HEK293 (cell line): ENCODE measurements at regions not wholly inside any gene's neighbourhood (a gene's known extent, or its start where the extent isn't known, plus 50 kb on each side); places are given as distances from the start of the nearest gene placed in this dataset.

Experiments used
- CTCF ChIA-PET: fragments of 350-600 bp; formaldehyde crosslinking; extraction: SDS; loops from one replicate; lab custom pipeline; 2021; ENCODE audit warnings: antibody characterized with exemption; lab: Yijun Ruan, JAX
- POLR2A ChIA-PET: fragments of 300-600 bp; formaldehyde crosslinking; extraction: SDS; loops from one replicate; lab custom pipeline; 2020; ENCODE audit warnings: antibody characterized with exemption, inconsistent platforms; lab: Yijun Ruan, JAX
- H3K27ac ChIP-seq: fragments of 200-500 bp; sonication (Bioruptor generic); 2 replicates; pipeline ENCODE4 v1.5.1; 2014; ENCODE audit warnings: low read depth, low read length, control low read depth, inconsistent platforms; ENCODE audit errors: extremely low read depth
- H3K36me3 ChIP-seq, 2 experiments: fragments of 200-500 bp in 1 of 2; sonication (Bioruptor generic) in 1 of 2; 1 replicate in 1 of 2; 2 replicates in 1 of 2; pipeline ENCODE4 v1.5.1; 2014 to 2017; ENCODE audit warnings: inconsistent platforms in 2 of 2, low read length in 2 of 2; ENCODE audit not compliant: control insufficient read depth in 2 of 2, insufficient read depth in 1 of 2
- H3K4me1 ChIP-seq: fragments of 200-500 bp; sonication (Bioruptor generic); 2 replicates; pipeline ENCODE4 v1.5.1; 2014; ENCODE audit warnings: mild to moderate bottlenecking, low read length, inconsistent platforms; ENCODE audit not compliant: control insufficient read depth, insufficient read depth
- H3K4me3 ChIP-seq: 2 replicates; pipeline ENCODE4 v1.5.1; 2011; ENCODE audit warnings: low read depth, mild to moderate bottlenecking, control low read depth, low read length, moderate library complexity
- H3K9me3 ChIP-seq: fragments of 200-500 bp; sonication (Bioruptor generic); 2 replicates; pipeline ENCODE4 v1.5.1; 2014; ENCODE audit warnings: low read depth, low read length, inconsistent platforms; ENCODE audit not compliant: control insufficient read depth, insufficient read depth
- GLI2 ChIP-seq: fragments of 450-650 bp; formaldehyde crosslinking; IDR thresholded peaks from 2 replicates; pipeline ENCODE4; 2017; ENCODE audit warnings: missing biosample characterization, missing genetic modification characterization, low read depth, borderline replicate concordance
- GLIS1 ChIP-seq: fragments of 450-650 bp; formaldehyde crosslinking; IDR thresholded peaks from 2 replicates; pipeline ENCODE4 v1.5.1; 2016; ENCODE audit warnings: missing biosample characterization, missing genetic modification characterization
- HOXD13 ChIP-seq: sonication (generic); formaldehyde crosslinking; IDR thresholded peaks from 2 replicates; pipeline ENCODE4 v1.8.0; 2022; ENCODE audit warnings: missing genetic modification reagents, borderline replicate concordance
- KLF7 ChIP-seq: fragments of 450-650 bp; formaldehyde crosslinking; IDR thresholded peaks from 2 replicates; pipeline ENCODE4 v1.5.1; 2016; ENCODE audit warnings: missing biosample characterization, missing genetic modification characterization, borderline replicate concordance
- KLF9 ChIP-seq: fragments of 450-650 bp; formaldehyde crosslinking; IDR thresholded peaks from 2 replicates; pipeline ENCODE4 v1.5.1; 2016; ENCODE audit warnings: missing biosample characterization, missing genetic modification characterization, low read depth
- ZFP41 ChIP-seq: fragments of 450-650 bp; formaldehyde crosslinking; IDR thresholded peaks from 2 replicates; pipeline ENCODE4 v1.5.1; 2016; ENCODE audit warnings: missing biosample characterization, missing genetic modification characterization, borderline replicate concordance
- ZNF169 ChIP-seq: fragments of 450-650 bp; formaldehyde crosslinking; IDR thresholded peaks from 2 replicates; pipeline ENCODE4 v1.5.1; 2016; ENCODE audit warnings: missing biosample characterization, missing genetic modification characterization
- ZNF2 ChIP-seq: fragments of 450-650 bp; formaldehyde crosslinking; IDR thresholded peaks from 2 replicates; pipeline ENCODE4 v1.5.1; 2016; ENCODE audit warnings: missing biosample characterization, missing genetic modification characterization
- ZNF274 ChIP-seq, 2 experiments: fragments of 200-500 bp in 1 of 2; fragments of 450-650 bp in 1 of 2; sonication (Bioruptor generic) in 1 of 2; formaldehyde crosslinking in 1 of 2; IDR thresholded peaks; 2 replicates each; pipeline versions ENCODE4 v1.5.1 to v1.6.1; 2014 to 2016; ENCODE audit warnings: borderline replicate concordance in 1 of 2, inconsistent platforms in 1 of 2, low read length in 1 of 2, missing biosample characterization in 1 of 2, missing genetic modification characterization in 1 of 2
- ZNF37A ChIP-seq: fragments of 450-650 bp; IDR thresholded peaks from 2 replicates; pipeline ENCODE4 v1.5.1; 2018; ENCODE audit warnings: missing biosample characterization, missing genetic modification characterization
- ZNF394 ChIP-seq: fragments of 450-650 bp; formaldehyde crosslinking; IDR thresholded peaks from 2 replicates; pipeline ENCODE4 v1.5.1; 2016; ENCODE audit warnings: missing biosample characterization, missing genetic modification characterization, mild to moderate bottlenecking, moderate library complexity, borderline replicate concordance
- ZNF510 ChIP-seq: fragments of 450-650 bp; formaldehyde crosslinking; IDR thresholded peaks from 2 replicates; pipeline ENCODE4 v1.5.1; 2018; ENCODE audit warnings: mild to moderate bottlenecking, missing genetic modification characterization, missing biosample characterization; ENCODE audit not compliant: insufficient replicate concordance
- ZNF529 ChIP-seq: fragments of 450-650 bp; formaldehyde crosslinking; IDR thresholded peaks from 2 replicates; pipeline ENCODE4 v1.5.1; 2017; ENCODE audit warnings: missing genetic modification characterization, missing biosample characterization; ENCODE audit not compliant: insufficient replicate concordance
- ZNF560 ChIP-seq: fragments of 450-650 bp; formaldehyde crosslinking; IDR thresholded peaks from 2 replicates; pipeline ENCODE4 v1.5.1; 2017; ENCODE audit warnings: missing biosample characterization, missing genetic modification characterization, borderline replicate concordance
- ZNF571 ChIP-seq: fragments of 450-650 bp; formaldehyde crosslinking; IDR thresholded peaks from 2 replicates; pipeline ENCODE4 v1.5.0; 2017; ENCODE audit warnings: missing biosample characterization, missing genetic modification characterization
- ZNF596 ChIP-seq: fragments of 450-650 bp; IDR thresholded peaks from 2 replicates; pipeline ENCODE4 v1.5.0; 2018; ENCODE audit warnings: missing biosample characterization, mild to moderate bottlenecking, missing genetic modification characterization, moderate library complexity
- ZNF600 ChIP-seq: fragments of 450-650 bp; formaldehyde crosslinking; IDR thresholded peaks from 2 replicates; pipeline ENCODE4 v1.5.1; 2016; ENCODE audit warnings: missing biosample characterization, missing genetic modification characterization
- ZNF76 ChIP-seq: fragments of 450-650 bp; formaldehyde crosslinking; IDR thresholded peaks from 2 replicates; pipeline ENCODE4; 2016; ENCODE audit warnings: low read depth, missing biosample characterization, missing genetic modification characterization, borderline replicate concordance
- ZNF776 ChIP-seq: fragments of 450-650 bp; formaldehyde crosslinking; IDR thresholded peaks from 2 replicates; pipeline ENCODE4 v1.5.0; 2017; ENCODE audit warnings: missing biosample characterization, missing genetic modification characterization, borderline replicate concordance
- ZNF785 ChIP-seq: fragments of 450-650 bp; formaldehyde crosslinking; IDR thresholded peaks from 2 replicates; pipeline ENCODE4 v1.5.1; 2016; ENCODE audit warnings: missing biosample characterization, missing genetic modification characterization
- TF ChIP-seq, protein P1 (sequence below): IDR thresholded peaks from 2 replicates; pipeline ENCODE4 v1.6.1; 2011; ENCODE audit warnings: mild to moderate bottlenecking, low read depth, low read length, borderline replicate concordance
- TF ChIP-seq, protein P2 (sequence below): fragments of 450-650 bp; formaldehyde crosslinking; IDR thresholded peaks from 2 replicates; pipeline ENCODE4 v1.5.1; 2016; ENCODE audit warnings: missing biosample characterization, missing genetic modification characterization
- TF ChIP-seq, protein P3 (sequence below): fragments of 450-650 bp; formaldehyde crosslinking; IDR thresholded peaks from 2 replicates; pipeline ENCODE4 v1.5.1; 2016; ENCODE audit warnings: missing biosample characterization, missing genetic modification characterization
- TF ChIP-seq, protein P4 (sequence below): fragments of 450-650 bp; formaldehyde crosslinking; IDR thresholded peaks from 2 replicates; pipeline ENCODE4 v1.5.1; 2016; ENCODE audit warnings: missing biosample characterization, missing genetic modification characterization

DNA sequence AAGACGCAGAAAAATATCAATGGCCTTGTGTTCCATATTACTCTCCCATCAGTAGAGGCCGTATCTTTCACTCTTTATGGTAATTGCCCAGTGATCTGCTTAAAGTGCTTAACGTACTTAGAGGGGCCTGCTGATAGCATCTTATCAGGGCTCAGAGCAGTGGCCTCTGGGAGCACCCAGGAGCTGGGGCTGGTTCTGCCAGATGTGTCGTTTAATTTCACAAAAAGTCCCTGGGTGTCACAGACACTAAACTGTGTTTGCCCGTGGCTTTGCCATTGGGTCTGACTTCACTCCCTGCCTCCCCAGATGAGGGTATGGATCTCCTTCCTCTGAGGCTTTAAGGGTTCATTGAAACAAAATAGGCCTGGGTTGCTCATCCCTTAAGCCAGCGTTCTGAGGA is 435.3 kb downstream of the GATA3 start:
- no peak overlapping the region for H3K4me3 ChIP-seq
- ChIA-PET CTCF (interaction anchor here (0.6 kb wide), 1 partner anchor 632 kb away, joined by 3 read pairs; no protein-coding TSS in a partner anchor), POLR2A (no interaction called here)
- H3K27ac ChIP-seq, result no peak overlapping the region
- TF ChIP-seq ZNF571, result no peak
- no peak for TF ChIP-seq ZNF37A (tag by site-specific recombination)
- TF ChIP-seq, protein P1, sequence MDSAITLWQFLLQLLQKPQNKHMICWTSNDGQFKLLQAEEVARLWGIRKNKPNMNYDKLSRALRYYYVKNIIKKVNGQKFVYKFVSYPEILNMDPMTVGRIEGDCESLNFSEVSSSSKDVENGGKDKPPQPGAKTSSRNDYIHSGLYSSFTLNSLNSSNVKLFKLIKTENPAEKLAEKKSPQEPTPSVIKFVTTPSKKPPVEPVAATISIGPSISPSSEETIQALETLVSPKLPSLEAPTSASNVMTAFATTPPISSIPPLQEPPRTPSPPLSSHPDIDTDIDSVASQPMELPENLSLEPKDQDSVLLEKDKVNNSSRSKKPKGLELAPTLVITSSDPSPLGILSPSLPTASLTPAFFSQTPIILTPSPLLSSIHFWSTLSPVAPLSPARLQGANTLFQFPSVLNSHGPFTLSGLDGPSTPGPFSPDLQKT, result no peak
- TF ChIP-seq, protein P2, sequence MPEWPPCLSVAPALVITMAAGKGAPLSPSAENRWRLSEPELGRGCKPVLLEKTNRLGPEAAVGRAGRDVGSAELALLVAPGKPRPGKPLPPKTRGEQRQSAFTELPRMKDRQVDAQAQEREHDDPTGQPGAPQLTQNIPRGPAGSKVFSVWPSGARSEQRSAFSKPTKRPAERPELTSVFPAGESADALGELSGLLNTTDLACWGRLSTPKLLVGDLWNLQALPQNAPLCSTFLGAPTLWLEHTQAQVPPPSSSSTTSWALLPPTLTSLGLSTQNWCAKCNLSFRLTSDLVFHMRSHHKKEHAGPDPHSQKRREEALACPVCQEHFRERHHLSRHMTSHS (tag by site-specific recombination), result no peak
- TF ChIP-seq ZNF169 (tag by site-specific recombination), result no peak
- TF ChIP-seq ZNF529, result no peak
- TF ChIP-seq ZNF394 (tag by site-specific recombination), result no peak
- no peaks in the 10 kb centered on the region for H3K4me1 ChIP-seq
- H3K36me3 ChIP-seq, result no peaks in the 10 kb centered on the region
- H3K9me3 ChIP-seq, result no peaks in the 10 kb centered on the region

DNA sequence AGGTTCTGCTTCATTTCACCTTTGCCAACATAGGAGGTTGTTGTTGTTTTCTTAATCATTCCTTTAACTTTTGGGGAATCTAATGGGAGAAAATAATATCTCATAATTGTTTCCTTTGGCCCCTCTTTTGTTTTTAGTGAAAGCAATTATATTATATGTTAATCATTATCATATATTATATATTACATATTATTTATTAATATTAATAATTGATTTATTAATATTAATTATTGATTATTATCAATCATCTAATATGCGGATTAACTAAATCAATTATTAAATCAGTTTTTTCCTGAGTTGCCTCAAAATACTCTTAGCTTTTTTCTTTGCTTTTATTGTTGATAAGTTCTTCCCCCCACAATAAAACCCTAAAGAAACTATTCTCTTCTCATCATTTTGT is 443.8 kb downstream of the GATA3 start:
- ChIA-PET CTCF (no interaction called here), POLR2A (no interaction called here)

More for the DNA sequence above, 443.8 kb downstream of the GATA3 start:
- H3K9me3 ChIP-seq, result no peaks in the 10 kb centered on the region
- TF ChIP-seq, protein P3, sequence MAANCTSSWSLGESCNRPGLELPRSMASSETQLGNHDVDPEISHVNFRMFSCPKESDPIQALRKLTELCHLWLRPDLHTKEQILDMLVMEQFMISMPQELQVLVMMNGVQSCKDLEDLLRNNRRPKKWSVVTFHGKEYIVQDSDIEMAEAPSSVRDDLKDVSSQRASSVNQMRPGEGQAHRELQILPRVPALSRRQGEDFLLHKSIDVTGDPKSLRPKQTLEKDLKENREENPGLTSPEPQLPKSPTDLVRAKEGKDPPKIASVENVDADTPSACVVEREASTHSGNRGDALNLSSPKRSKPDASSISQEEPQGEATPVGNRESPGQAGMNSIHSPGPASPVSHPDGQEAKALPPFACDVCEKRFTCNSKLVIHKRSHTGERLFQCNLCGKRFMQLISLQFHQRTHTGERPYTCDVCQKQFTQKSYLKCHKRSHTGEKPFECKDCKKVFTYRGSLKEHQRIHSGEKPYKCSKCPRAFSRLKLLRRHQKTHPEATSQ (tag by site-specific recombination), result no peak
- TF ChIP-seq ZFP41, result no peak
- no peak for TF ChIP-seq GLI2
- no peak for TF ChIP-seq ZNF510 (tag by site-specific recombination)
- TF ChIP-seq ZNF600 (tag by site-specific recombination), result no peak
- TF ChIP-seq ZNF596 (tag by site-specific recombination), result no peak
- TF ChIP-seq KLF9 (tag by site-specific recombination), result no peak
- no peak for TF ChIP-seq ZNF560 (tag by site-specific recombination)
- TF ChIP-seq, protein P4, sequence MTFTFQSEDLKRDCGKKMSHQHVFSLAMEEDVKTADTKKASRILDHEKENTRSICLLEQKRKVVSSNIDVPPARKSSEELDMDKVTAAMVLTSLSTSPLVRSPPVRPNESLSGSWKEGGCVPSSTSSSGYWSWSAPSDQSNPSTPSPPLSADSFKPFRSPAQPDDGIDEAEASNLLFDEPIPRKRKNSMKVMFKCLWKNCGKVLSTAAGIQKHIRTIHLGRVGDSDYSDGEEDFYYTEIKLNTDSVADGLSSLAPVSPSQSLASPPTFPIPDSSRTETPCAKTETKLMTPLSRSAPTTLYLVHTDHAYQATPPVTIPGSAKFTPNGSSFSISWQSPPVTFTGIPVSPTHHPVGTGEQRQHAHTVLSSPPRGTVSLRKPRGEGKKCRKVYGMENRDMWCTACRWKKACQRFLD (tag by site-specific recombination), result no peak
- no peak for TF ChIP-seq KLF7 (tag by site-specific recombination)
- TF ChIP-seq HOXD13 (CRISPR knock-in tag), result no peak
- no peak for TF ChIP-seq ZNF274 (IDR thresholded peaks at IDR 0.05; ENCODE audit: low read length)
- TF ChIP-seq ZNF274 (tag by site-specific recombination; IDR thresholded peaks at IDR 0.05; ENCODE audit: borderline replicate concordance), result no peak
- TF ChIP-seq GLIS1 (tag by site-specific recombination), result no peak
- no peak for TF ChIP-seq ZNF785
- TF ChIP-seq, protein P1, result no peak
- no peak for TF ChIP-seq ZNF2 (tag by site-specific recombination)
- TF ChIP-seq ZNF76 (tag by site-specific recombination), result no peak
- no peak for TF ChIP-seq ZNF776 (tag by site-specific recombination)
- no peak overlapping the region for H3K4me3 ChIP-seq
- H3K36me3 ChIP-seq, result no peaks in the 10 kb centered on the region
- H3K4me1 ChIP-seq, result no peaks in the 10 kb centered on the region
- no peak overlapping the region for H3K27ac ChIP-seq
